Activated T-helper 2 cell treated with anti-CD3 and anti-CD28 coated beads, Interferon-gamma antibody, Interleukin-2, Interleukin-4, amounts not matched to agents 10 μg/mL and 5 μg/mL and 100 μg/mL, durations not matched to agents 14 hours and 24 hours and 36 hours (primary cell): ENCODE measurements at regions not wholly inside any gene's neighbourhood (a gene's known extent, or its start where the extent isn't known, plus 50 kb on each side); places are given as distances from the start of the nearest gene placed in this dataset.

ENCODE experiments used
- DNase-seq: peaks from one replicate; pipeline ENCODE4 v3.0.0; 2021; ENCODE audit warnings: low spot score
- H3K27ac Mint-ChIP-seq: one replicate; pipeline ENCODE4 v1.8.0; 2021; ENCODE audit warnings: mixed read lengths
- H3K27me3 Mint-ChIP-seq: one replicate; pipeline ENCODE4 v1.8.0; 2021; ENCODE audit warnings: low read depth, mixed read lengths
- H3K36me3 Mint-ChIP-seq: one replicate; pipeline ENCODE4 v1.8.0; 2021; ENCODE audit warnings: low read depth, mixed read lengths
- H3K4me1 Mint-ChIP-seq: one replicate; pipeline ENCODE4 v1.8.0; 2021; ENCODE audit warnings: low read depth, mixed read lengths
- H3K4me3 Mint-ChIP-seq: one replicate; pipeline ENCODE4 v1.8.0; 2021; ENCODE audit warnings: low read depth, mild to moderate bottlenecking, moderate library complexity, mixed read lengths
- H3K9me3 Mint-ChIP-seq: one replicate; pipeline ENCODE4 v1.8.0; 2021; ENCODE audit warnings: mixed read lengths
- intact Hi-C: fragments of 100-400 bp; cut with micrococcal nuclease; formaldehyde crosslinking; loops from one replicate; pipeline ENCODE4 v1.15.1; 2023

DNA sequence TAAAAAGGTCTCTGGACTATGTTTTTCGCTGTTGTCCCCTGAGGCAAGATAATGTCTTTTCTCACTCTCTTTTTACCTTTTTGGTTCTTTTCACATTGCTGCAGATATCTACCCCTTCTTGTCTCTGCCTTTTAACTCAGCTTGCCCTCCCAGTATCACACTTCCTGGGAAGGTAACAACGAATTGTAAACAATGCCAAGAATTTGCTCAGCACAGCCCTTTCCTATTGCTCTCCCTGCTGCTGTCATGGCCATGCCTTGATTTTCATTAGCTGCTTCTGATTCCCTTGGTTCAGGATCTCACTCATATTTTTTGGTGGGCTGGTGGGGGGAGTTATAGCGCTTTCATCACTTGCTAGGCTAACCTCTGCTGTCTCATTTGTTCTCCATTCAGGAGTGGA is 123.1 kb upstream of the DPH6 start:
- intact Hi-C loops = loop anchor here (10.0 kb wide), 1 partner anchor 124 kb away; the partner anchor contains the start of gene DPH6
- Mint-ChIP-seq H3K4me1 (peaks cover 8% of the 10 kb centered on the region), H3K27ac (no peak overlapping the region), H3K27me3 (no peaks in the 10 kb centered on the region), H3K4me3 (no peak overlapping the region), H3K9me3 (no peaks in the 10 kb centered on the region), H3K36me3 (no peaks in the 10 kb centered on the region)
- DNase-seq = no peak

DNA sequence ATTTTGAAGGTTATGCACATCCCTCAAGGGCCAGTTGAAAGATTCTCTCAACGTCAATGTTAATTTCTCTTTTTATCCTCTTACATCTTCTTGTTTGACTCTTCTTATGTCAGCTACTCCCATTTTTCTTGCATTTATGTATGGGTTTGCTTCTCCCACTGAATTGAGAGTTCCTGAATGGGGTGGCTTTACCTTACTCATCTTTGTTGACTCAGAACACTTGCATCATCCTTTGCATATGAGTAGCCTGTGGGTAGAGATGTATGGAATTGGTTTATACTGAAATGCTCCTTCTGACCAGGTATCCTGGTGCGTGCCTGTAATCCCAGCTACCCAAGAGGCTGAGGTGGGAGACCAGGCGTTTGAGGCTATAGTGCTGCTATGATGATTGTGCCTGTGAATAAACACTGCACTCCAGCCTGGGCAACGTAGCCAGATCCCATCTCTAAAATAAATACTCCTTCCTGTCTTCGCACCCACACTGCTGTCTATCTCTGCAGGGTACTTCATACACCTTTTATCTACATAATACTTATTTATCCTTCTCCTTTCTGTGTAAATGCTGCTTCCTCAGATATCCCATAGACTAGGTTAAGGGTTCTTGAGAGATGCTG is 123.6 kb upstream of the DPH6 start:
- no peak overlapping the region for H3K4me3 Mint-ChIP-seq
- no peaks in the 10 kb centered on the region for H3K27me3 Mint-ChIP-seq
- peaks cover 8% of the 10 kb centered on the region for H3K4me1 Mint-ChIP-seq
- DNase-seq = no peak
- H3K9me3 Mint-ChIP-seq = no peaks in the 10 kb centered on the region
- no peaks in the 10 kb centered on the region for H3K36me3 Mint-ChIP-seq
- H3K27ac Mint-ChIP-seq = no peak overlapping the region
- intact Hi-C loops = loop anchor here (10.0 kb wide), 1 partner anchor 125 kb away; the partner anchor contains the start of gene DPH6

DNA sequence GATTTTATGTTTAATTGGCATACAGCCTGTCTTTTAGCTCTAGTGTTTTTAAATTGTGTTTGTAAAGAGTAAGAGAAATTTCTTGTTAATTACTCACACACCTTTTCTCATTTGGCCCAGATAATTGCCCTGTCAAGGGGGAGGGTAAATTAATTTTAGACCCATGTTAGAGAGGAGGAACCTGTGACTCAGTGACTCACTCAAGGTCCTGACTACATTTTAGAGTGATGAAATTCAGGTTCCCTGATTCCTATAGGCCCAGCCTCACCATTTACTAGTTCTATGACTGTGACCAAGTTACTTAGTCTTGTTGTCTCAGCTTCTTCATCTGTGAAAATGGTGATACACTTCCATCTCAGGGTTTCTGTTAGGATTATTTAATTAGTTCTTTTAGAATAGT is 125.2 kb upstream of the DPH6 start:
- H3K4me3 Mint-ChIP-seq = no peak overlapping the region
- peaks cover 8% of the 10 kb centered on the region for H3K4me1 Mint-ChIP-seq
- H3K36me3 Mint-ChIP-seq = no peaks in the 10 kb centered on the region
- intact Hi-C loops = no loop called here
- H3K9me3 Mint-ChIP-seq = no peaks in the 10 kb centered on the region
- H3K27me3 Mint-ChIP-seq = no peaks in the 10 kb centered on the region
- no peak overlapping the region for H3K27ac Mint-ChIP-seq
- DNase-seq = no peak

DNA sequence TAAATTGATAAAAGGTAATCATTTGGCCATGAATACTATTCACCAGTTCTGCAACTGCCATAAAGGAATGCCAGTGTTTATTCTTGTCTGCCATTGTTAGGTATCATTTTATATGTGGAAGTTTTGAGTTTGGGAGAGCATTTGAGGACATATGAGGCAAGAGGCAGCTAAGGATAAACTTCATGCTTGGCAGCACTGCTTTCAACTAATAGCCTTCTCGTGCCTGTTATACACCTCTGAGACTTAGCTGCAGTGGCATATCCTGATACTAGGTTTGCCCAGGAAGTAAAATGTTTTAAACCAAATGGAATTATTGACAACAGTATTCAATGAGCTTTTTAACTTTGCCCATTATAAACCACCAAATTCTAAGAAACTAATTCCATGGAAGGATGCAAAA is 126.0 kb upstream of the DPH6 start:
- Mint-ChIP-seq H3K36me3 (no peaks in the 10 kb centered on the region), H3K4me1 (peaks cover 8% of the 10 kb centered on the region), H3K27ac (no peak overlapping the region), H3K9me3 (no peaks in the 10 kb centered on the region), H3K27me3 (no peaks in the 10 kb centered on the region), H3K4me3 (no peak overlapping the region)
- DNase-seq = no peak
- intact Hi-C loops = no loop called here

DNA sequence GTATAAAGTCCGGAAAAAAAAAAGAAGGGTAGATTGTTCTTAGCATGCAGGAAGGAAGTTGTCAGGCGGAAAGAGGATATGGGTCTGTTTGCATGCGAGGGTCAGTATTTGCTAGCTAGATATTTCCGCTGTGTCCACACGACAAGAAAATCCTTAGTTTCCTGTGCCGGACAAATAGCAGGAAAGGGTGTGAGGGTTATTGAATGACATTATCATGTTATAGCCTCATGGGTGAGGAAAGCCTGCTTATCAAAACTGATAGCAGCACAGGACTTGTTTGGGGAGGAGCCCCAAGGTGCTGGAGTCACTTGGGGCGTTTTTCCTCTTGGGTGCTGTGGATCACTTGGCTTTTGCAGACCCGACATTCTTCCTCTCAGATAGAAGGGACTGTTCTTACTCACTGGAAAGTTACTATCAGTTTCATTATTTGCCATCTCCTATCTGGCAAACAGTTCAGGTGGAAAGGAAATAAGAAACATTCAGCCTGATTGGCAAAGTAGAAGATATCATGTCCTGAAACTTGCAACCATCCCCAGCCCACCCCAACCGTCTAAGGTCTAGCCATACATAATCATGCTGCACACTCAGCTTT is 127.2 kb upstream of the DPH6 start:
- no peak for DNase-seq
- intact Hi-C loops = no loop called here
- H3K27me3 Mint-ChIP-seq = no peaks in the 10 kb centered on the region
- no peak overlapping the region for H3K4me3 Mint-ChIP-seq
- H3K4me1 Mint-ChIP-seq = peaks cover 8% of the 10 kb centered on the region
- no peaks in the 10 kb centered on the region for H3K36me3 Mint-ChIP-seq
- no peak overlapping the region for H3K27ac Mint-ChIP-seq
- H3K9me3 Mint-ChIP-seq = no peaks in the 10 kb centered on the region

DNA sequence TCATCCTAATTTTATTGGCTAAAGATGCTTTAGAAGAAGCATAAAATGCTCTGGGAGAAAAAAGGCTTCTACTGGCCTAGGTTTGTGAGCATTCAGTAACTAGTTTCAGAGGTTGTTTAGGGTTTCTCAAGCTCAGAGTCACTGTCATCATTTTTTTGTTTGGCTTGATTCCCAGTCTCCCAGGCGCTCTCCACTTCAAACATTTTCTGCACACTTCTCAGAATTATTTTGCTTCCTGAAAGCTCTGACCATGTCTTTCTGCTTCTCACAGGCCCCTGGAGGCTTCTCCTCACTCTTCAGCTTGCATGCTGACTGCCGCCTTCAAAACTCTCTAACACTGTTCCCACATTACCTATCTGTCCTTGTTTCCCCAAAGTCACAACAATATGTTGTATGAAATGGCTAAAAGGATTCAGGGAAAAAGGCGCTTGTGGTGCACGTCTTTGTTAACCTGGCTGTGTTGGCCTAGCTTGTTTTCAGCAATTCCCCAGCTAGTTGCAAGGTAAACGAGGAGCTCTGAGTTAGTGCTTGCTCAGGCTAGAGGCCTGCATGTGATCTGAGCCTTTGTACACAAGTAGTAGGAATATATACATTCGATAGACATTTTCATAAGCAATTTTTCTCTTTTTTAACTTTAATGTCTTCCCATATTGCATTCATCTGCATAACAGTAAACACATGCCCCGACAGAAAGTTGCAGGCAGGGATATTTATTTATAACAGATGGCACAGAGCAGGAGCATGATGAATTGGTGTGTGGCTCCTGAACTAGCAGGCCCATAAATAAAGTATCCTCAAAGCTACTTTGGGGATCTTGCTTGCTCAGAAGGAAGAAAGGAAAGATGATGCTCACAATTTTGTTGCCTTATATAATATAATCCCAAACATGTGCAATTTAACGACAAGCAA is 129.2 kb upstream of the DPH6 start:
- Mint-ChIP-seq H3K9me3 (no peaks in the 10 kb centered on the region), H3K27me3 (peaks cover 1% of the 10 kb centered on the region), H3K4me3 (no peak overlapping the region), H3K27ac (no peak overlapping the region), H3K36me3 (no peaks in the 10 kb centered on the region), H3K4me1 (peaks cover 8% of the 10 kb centered on the region)
- intact Hi-C loops = no loop called here
- no peak for DNase-seq

DNA sequence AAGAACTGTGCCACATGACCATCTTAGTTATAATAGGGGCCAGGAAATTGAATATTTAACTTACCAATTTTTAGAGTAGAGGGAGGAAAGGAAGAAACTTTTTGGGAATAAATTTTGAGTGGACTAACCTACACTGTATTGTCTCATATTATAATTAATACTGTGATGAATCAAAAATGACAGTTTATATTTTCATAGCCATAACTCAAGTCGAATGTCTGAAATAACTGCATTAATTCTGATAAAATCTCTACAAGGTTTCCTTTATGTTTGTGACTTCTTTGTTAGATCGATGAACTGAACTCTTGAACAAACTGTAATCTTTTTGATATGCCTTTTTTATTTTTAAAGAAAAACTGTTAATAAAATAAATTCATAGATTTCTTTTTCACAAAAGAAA is 132.8 kb upstream of the DPH6 start:
- H3K4me1 Mint-ChIP-seq = no peaks in the 10 kb centered on the region
- H3K27me3 Mint-ChIP-seq = peaks cover 7% of the 10 kb centered on the region
- no peak overlapping the region for H3K27ac Mint-ChIP-seq
- intact Hi-C loops = no loop called here
- H3K4me3 Mint-ChIP-seq = no peak overlapping the region
- DNase-seq = no peak
- H3K36me3 Mint-ChIP-seq = no peaks in the 10 kb centered on the region
- no peaks in the 10 kb centered on the region for H3K9me3 Mint-ChIP-seq

DNA sequence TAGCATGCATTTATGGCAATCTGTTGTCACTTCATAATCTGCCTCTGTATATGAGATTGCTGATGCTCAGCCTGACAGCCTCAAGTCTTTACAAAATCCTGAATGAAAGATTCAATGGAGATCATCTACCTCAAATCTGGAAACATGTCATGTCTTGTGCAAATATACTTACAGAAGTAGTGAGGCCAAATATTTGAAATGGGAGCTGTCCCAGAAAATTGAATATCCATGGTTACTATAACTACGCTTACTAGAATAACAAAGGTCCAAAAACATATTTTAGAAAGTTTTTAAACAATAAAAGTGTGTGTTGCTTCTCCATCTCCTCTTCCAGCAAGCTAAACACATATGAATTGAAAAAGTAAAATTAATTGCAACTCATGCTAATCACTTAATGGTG is 133.2 kb upstream of the DPH6 start:
- H3K9me3 Mint-ChIP-seq = no peaks in the 10 kb centered on the region
- no peaks in the 10 kb centered on the region for H3K36me3 Mint-ChIP-seq
- DNase-seq = no peak
- no peaks in the 10 kb centered on the region for H3K4me1 Mint-ChIP-seq
- H3K4me3 Mint-ChIP-seq = no peak overlapping the region
- intact Hi-C loops = no loop called here
- no peak overlapping the region for H3K27ac Mint-ChIP-seq
- H3K27me3 Mint-ChIP-seq = peaks cover 7% of the 10 kb centered on the region

DNA sequence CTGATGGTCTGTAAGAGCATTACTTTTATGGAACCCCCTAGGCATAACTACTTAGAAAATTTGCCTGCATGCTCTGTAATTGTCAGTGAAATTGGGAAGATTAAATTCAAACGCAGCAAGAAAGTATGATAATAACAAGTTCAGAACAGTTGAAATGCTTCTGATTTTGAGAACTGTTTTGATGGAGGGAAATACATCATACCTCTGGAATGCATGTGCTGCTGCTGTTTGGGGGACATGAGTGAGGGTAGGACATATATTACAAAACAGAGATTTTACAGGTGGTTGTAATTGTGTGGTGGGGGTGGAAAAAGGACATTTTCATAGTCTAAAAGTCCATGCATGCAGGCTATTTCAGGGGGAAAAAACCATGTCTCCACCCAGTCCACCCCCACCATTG is 135.0 kb upstream of the DPH6 start:
- Mint-ChIP-seq H3K9me3 (no peaks in the 10 kb centered on the region), H3K36me3 (no peaks in the 10 kb centered on the region), H3K27me3 (peaks cover 7% of the 10 kb centered on the region), H3K4me1 (no peaks in the 10 kb centered on the region), H3K27ac (no peak overlapping the region), H3K4me3 (no peak overlapping the region)
- DNase-seq = no peak
- intact Hi-C loops = no loop called here

DNA sequence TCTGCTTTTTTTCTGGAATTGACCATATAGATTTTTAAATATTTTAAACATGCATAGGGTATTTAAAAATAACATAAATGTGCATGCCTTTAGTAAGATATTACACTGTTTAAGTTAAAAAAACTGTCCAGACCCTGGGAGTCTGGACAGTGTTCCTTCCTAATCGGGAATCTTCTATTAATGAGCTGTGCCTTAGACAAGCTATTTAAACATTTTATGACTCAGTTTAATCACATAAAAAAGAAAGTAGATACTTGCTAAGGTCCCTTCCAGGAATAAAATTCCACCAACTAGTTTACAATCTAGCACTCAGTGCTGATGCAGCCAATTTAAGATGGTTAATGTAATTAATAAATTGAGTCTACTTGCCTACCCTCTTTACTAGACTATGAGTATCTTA is 140.4 kb upstream of the DPH6 start:
- Mint-ChIP-seq H3K4me3 (no peak overlapping the region), H3K4me1 (no peaks in the 10 kb centered on the region), H3K9me3 (no peaks in the 10 kb centered on the region), H3K27ac (no peak overlapping the region), H3K27me3 (peaks cover 3% of the 10 kb centered on the region), H3K36me3 (no peaks in the 10 kb centered on the region)
- intact Hi-C loops = no loop called here
- DNase-seq = no peak

DNA sequence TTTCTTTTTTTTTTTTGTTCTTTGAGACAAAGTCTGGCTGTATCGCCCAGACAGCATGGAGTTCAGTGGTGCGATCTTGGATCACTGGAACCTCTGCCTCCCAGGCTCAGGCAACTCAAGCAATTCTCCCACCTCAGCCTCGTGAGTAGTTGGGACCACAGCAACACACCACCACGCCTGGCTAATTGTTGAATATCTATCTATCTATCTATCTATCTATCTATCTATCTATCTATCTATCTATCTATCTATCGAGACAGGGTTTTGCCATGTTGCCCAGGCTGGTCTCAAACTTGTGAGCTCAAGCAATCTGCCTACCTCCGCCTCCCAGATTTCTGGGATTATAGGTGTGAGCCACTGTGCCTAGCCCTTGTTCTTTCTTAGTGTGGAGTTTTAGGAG is 143.3 kb upstream of the DPH6 start:
- H3K36me3 Mint-ChIP-seq = no peaks in the 10 kb centered on the region
- H3K27ac Mint-ChIP-seq = no peak overlapping the region
- H3K4me3 Mint-ChIP-seq = no peak overlapping the region
- no peaks in the 10 kb centered on the region for H3K9me3 Mint-ChIP-seq
- H3K4me1 Mint-ChIP-seq = no peaks in the 10 kb centered on the region
- no peak for DNase-seq
- intact Hi-C loops = no loop called here
- no peaks in the 10 kb centered on the region for H3K27me3 Mint-ChIP-seq

DNA sequence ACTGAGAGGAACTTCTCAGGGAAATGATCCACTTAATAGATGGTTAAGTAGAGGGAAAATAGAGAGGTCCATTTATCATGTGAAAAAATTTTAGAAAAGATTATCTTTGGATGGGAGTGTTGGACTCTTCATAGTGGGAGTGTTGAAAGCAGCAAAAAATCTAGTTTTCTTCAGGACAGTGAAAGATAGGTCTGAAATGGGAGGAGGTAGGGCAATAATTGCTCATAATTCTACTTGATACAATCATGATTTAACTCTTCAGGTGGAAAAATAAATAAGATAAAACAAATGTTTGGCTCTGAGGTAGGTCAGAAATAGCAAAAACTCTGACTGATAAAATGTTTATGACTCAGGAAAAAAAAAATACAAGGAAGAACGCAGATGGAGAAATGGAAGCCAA is 144.1 kb upstream of the DPH6 start:
- intact Hi-C loops = no loop called here
- Mint-ChIP-seq H3K4me3 (no peak overlapping the region), H3K9me3 (no peaks in the 10 kb centered on the region), H3K27ac (no peak overlapping the region), H3K36me3 (no peaks in the 10 kb centered on the region), H3K4me1 (no peaks in the 10 kb centered on the region), H3K27me3 (no peaks in the 10 kb centered on the region)
- no peak for DNase-seq

DNA sequence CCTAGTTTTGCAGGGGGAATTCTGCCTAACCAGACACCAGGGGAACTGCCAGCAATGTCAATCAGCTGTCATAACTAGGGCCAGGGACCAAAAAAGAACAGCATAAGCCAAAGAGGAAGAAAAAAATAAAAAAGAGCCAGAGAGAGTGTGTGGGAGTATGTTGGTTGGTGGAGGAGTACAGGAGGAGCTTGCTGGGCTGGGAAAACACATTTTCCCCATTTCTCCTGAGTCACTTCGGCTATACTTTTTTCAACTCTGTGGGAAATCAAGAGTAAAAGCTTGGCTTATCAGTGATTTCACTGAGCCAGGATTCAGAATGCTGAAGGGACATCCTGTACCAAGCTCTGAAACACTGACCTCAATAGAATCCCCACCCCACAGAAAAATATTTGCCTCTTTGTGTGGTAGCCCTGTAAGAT is 144.7 kb upstream of the DPH6 start:
- no peak overlapping the region for H3K4me3 Mint-ChIP-seq
- no peak overlapping the region for H3K27ac Mint-ChIP-seq
- no peaks in the 10 kb centered on the region for H3K27me3 Mint-ChIP-seq
- no peak for DNase-seq
- intact Hi-C loops = no loop called here
- H3K4me1 Mint-ChIP-seq = no peaks in the 10 kb centered on the region
- no peaks in the 10 kb centered on the region for H3K9me3 Mint-ChIP-seq
- no peaks in the 10 kb centered on the region for H3K36me3 Mint-ChIP-seq
